ENCODE measurements at regions not wholly inside any gene's neighbourhood (a gene's known extent, or its start where the extent isn't known, plus 50 kb on each side); places are given as distances from the start of the nearest gene placed in this dataset.
"Not testable (repeated sequence)": the region's sequence is repeated elsewhere in the genome, so short reads cannot be mapped to it uniquely, and the experiment has no call there.

DNA sequence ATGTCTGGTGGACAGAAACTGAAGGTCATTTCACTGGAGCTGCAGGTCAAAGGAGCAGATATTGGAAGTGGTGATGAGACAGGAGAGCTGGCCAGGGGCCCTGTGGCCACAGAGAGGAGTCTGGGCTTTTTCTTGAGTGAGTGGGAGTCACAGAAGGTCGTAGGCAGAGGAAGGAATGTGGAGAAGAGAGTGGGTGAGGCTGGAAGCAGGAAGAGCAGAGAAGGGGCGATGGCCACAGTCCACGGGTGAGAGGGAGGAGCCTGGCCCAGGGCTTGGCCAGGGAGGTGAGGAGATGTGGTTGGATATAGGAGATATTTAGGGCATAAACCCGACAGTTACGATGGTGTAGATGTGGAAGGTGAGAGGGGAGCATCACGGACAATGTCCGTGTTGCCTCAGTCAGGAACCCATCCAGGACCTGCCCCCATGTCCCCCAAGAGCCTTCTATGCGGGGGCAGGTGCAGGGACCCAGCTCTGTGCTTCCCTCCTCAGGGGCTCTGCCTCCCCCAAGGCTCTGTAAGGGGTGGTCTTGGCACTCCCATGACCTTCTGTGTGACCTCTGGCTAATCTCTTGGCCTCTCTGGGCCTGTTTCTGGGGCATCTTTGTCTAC, 150.5 kb upstream of the PTPN1 start:
- TF ChIP-seq, protein P1, sequence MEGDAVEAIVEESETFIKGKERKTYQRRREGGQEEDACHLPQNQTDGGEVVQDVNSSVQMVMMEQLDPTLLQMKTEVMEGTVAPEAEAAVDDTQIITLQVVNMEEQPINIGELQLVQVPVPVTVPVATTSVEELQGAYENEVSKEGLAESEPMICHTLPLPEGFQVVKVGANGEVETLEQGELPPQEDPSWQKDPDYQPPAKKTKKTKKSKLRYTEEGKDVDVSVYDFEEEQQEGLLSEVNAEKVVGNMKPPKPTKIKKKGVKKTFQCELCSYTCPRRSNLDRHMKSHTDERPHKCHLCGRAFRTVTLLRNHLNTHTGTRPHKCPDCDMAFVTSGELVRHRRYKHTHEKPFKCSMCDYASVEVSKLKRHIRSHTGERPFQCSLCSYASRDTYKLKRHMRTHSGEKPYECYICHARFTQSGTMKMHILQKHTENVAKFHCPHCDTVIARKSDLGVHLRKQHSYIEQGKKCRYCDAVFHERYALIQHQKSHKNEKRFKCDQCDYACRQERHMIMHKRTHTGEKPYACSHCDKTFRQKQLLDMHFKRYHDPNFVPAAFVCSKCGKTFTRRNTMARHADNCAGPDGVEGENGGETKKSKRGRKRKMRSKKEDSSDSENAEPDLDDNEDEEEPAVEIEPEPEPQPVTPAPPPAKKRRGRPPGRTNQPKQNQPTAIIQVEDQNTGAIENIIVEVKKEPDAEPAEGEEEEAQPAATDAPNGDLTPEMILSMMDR (IDR thresholded peaks at IDR 0.05; ENCODE audit: control insufficient read depth, insufficient read depth, low read depth, low read length, missing control alignments) = no peak
- H3K4me3 ChIP-seq (ENCODE audit: control insufficient read depth, low read depth, low read length) = no peak overlapping the region
- DNase-seq (ENCODE audit: low read depth) = no peak

DNA sequence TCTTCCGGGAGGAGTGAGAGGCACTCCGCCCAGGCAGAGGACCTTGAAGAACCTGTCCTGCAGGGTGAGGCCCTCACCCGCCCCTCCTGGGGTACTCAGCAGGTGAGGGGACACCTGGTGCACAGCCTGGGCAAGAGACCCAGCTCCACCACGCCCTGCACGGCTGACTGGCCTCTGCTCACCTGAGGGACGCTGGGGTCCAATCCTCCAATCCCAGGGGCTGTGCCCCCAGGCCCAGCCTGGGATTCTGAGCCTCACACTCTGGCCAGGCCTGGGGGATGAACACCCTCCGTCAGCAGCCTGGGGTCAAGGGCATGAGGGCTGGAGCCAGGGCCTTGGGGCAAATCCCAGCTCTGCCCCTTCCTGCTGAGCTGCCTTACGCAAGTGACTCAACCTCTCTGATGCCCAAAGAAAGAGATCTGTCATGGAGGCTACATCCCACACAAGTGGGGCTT, 149.9 kb upstream of the PTPN1 start:
- DNase-seq (ENCODE audit: low read depth) = no peak
- TF ChIP-seq, protein P1 (IDR thresholded peaks at IDR 0.05; ENCODE audit: control insufficient read depth, insufficient read depth, low read depth, low read length, missing control alignments) = no peak
- no peak overlapping the region for H3K4me3 ChIP-seq (ENCODE audit: control insufficient read depth, low read depth, low read length)

DNA sequence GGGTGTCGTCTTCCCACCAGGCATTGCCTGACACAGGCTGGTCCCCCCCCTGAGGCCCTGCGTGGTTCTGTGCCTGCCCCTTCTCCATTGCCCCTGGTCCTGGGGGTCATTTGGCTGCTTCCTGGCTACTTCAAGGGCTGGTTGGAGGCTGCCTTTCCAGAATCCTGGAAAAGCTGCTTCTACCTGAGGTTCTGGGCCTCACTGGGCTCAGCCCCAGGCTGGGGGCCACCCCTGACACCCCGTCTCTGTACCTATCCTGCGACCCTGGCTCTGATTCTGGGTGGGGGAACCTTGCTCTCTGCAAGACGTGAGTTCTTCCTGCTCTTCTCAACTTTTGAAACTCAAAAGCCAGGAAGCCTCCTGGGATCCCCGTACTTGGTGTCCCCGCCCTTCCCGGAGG, 149.3 kb upstream of the PTPN1 start:
- no peak for DNase-seq (ENCODE audit: low read depth)
- H3K4me3 ChIP-seq (ENCODE audit: control insufficient read depth, low read depth, low read length) = no peak overlapping the region
- TF ChIP-seq, protein P1 (IDR thresholded peaks at IDR 0.05; ENCODE audit: control insufficient read depth, insufficient read depth, low read depth, low read length, missing control alignments) = no peak

DNA sequence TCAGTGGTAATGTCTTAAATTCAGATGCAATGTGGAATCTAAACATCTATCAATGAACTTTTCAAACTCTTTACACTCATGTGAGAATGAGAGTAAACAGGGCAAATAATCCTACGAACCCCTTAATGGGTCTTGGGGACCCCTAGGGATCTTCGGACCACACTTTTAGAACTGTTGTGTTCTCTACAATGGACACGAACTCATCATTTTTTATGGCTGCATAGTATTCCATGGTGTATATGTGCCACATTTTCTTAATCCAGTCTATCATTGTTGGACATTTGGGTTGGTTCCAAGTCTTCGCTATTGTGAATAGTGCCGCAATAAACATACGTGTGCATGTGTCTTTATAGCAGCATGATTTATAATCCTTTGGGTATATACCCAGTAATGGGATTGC, 148.0 kb upstream of the PTPN1 start:
- DNase-seq (ENCODE audit: low read depth); H3K4me3 ChIP-seq (ENCODE audit: control insufficient read depth, low read depth, low read length): not testable (repeated sequence)

DNA sequence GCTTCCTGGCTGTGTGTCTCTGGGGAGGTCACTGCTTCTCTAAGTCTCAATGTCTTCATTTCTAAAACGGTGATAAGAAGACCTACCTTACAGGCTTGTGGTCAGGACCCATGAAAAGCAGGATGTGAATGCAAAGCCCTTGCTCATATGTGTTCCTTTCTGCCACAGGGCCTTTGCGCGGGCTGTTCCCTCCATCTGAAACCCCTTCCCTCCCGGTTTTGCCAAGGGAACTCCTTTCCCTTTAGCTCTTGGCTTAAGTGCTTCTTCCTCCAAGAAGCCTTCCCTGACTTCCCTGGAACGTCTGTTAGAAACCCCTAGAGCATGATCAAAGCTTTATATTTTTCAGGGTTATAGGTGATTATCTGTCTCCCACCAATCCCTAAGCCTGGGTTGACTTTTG, 147.2 kb upstream of the PTPN1 start:
- TF ChIP-seq, protein P1 (IDR thresholded peaks at IDR 0.05; ENCODE audit: control insufficient read depth, insufficient read depth, low read depth, low read length, missing control alignments) = no peak
- DNase-seq (ENCODE audit: low read depth) = no peak
- H3K4me3 ChIP-seq (ENCODE audit: control insufficient read depth, low read depth, low read length) = no peak overlapping the region

DNA sequence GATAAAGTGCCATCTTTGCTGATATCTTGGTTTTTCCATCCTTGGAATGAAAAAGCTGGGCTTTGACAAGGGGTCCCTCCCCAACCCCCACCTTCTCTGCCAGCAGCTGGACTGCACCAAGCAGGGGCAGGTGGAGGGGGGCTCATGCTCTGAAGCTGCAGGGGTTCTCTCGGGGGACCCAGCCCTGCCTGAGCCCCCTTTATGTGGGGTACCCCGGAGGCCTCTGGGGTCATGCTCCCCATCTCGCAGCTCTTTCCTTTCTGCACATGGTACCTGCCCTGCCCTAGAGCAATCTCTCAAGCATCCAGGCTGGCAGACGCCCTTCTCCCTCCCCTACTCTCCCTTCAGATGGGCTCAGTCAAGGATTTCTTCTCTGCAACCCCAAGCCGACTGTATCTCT, 146.7 kb upstream of the PTPN1 start:
- no peak overlapping the region for H3K4me3 ChIP-seq (ENCODE audit: control insufficient read depth, low read depth, low read length)
- TF ChIP-seq, protein P1 (IDR thresholded peaks at IDR 0.05; ENCODE audit: control insufficient read depth, insufficient read depth, low read depth, low read length, missing control alignments) = no peak
- DNase-seq (ENCODE audit: low read depth) = no peak

DNA sequence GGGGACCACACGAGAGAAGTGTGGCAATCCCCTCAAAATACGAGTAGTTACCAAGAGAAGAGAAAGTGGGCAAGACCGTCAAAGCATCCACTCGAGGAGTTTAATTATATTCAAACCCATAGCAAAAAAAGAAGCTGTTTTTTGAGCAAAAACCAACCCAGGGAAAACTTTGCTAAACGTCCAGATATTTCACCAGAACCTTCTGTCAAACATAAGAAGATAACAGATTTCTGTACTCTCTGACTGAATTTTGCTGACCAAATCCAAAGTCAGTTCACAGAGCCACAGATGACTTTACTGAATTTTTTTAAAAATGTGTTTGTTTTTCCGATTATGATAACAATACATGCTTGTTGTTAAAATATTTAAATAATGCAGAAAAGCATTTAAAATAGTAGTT, 145.6 kb upstream of the PTPN1 start:
- no peak for DNase-seq (ENCODE audit: low read depth)
- H3K4me3 ChIP-seq (ENCODE audit: control insufficient read depth, low read depth, low read length) = no peak overlapping the region
- TF ChIP-seq, protein P1 (IDR thresholded peaks at IDR 0.05; ENCODE audit: control insufficient read depth, insufficient read depth, low read depth, low read length, missing control alignments) = no peak
